ENCODE measurements at regions not wholly inside any gene's neighbourhood (a gene's known extent, or its start where the extent isn't known, plus 50 kb on each side); places are given as distances from the start of the nearest gene placed in this dataset.
"Not testable (repeated sequence)": the region's sequence is repeated elsewhere in the genome, so short reads cannot be mapped to it uniquely, and the experiment has no call there.

GRCh38 chr6:94588301-94588700 is 989.0 kb upstream of the MANEA start:
- TF ChIP-seq CTCF (IDR thresholded peaks at IDR 0.05; ENCODE audit: low read depth, low read length) = no peak
- no peak overlapping the region for H3K4me3 ChIP-seq (ENCODE audit: low read depth, low read length)
- no peaks in the 10 kb centered on the region for H3K4me1 ChIP-seq
- H3K9me3 ChIP-seq = no peaks in the 10 kb centered on the region
- no peaks in the 10 kb centered on the region for H3K27me3 ChIP-seq
- H3K36me3 ChIP-seq = no peaks in the 10 kb centered on the region
- DNase-seq = no peak

DNA sequence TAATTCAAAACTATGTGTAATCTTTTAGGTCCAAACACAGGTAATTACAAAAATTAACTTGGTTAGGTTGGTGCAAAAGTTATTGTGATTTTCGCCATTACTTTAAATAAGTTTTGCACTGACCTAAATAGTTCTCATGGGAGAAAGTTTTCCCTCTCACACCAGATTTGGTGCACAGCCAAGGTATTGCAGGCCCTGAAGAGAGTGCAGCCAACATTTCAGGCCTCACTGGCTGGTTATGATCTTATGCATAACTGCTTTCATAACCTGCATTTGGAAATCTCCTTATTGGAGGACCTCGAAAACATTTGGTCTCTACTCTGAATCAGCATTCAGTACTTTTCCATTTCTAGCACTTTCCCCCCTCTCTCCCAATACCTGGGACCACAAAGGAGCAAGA is 993.1 kb upstream of the MANEA start:
- H3K27me3 ChIP-seq = no peaks in the 10 kb centered on the region
- no peak for TF ChIP-seq CTCF (IDR thresholded peaks at IDR 0.05; ENCODE audit: low read depth, low read length)
- no peaks in the 10 kb centered on the region for H3K9me3 ChIP-seq
- H3K4me3 ChIP-seq (ENCODE audit: low read depth, low read length) = no peak overlapping the region
- no peak for DNase-seq
- H3K36me3 ChIP-seq = no peaks in the 10 kb centered on the region
- H3K4me1 ChIP-seq = no peaks in the 10 kb centered on the region

DNA sequence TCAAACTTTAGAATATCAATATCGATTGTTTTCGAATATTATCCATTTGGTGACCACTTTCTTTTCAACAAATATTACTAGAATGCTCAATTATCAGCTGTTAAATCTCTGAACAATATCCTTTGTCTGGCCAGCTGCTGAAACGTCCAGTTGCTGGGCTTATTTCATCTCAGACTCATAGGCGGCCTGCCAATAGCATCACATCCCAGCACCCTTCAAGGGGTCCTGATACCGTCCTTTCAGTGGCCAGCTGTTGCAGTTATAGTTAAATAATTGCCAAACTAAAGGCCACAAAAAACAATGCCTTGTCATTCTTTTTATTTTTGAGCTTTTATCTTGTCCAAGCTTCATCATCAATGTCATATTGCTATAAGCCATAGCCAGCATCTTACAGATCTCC is 1006.8 kb upstream of the MANEA start:
- no peak for DNase-seq
- Histone ChIP-seq H3K27me3 (no peaks in the 10 kb centered on the region), H3K36me3 (no peaks in the 10 kb centered on the region), H3K4me3 (ENCODE audit: low read depth, low read length) (no peak overlapping the region), H3K4me1 (no peaks in the 10 kb centered on the region), H3K9me3 (no peaks in the 10 kb centered on the region)
- TF ChIP-seq CTCF (IDR thresholded peaks at IDR 0.05; ENCODE audit: low read depth, low read length) = no peak

DNA sequence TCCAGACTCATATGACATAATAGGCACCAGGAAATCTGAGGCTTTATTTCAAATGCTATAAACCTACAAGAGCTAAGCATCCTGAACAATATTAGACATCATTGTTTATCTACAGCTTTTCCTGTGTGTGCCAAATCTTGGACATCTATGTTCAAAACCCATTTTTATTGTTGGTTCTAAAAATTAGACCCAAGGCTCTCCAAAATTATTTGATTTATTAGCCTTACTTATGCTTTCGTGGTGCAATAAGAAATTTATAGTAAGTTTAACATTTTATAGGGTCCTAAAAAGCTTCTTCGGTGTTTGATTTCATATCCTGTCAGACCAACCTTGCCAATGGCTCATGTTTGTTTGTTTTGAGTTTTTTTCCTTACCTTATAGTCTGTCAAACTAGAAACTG is 1014.5 kb upstream of the MANEA start:
- Histone ChIP-seq H3K9me3 (no peaks in the 10 kb centered on the region), H3K4me1 (no peaks in the 10 kb centered on the region), H3K27me3 (no peaks in the 10 kb centered on the region), H3K36me3 (no peaks in the 10 kb centered on the region), H3K4me3 (ENCODE audit: low read depth, low read length) (no peak overlapping the region)
- TF ChIP-seq CTCF (IDR thresholded peaks at IDR 0.05; ENCODE audit: low read depth, low read length) = no peak
- DNase-seq = no peak

GRCh38 chr6:94559829-94560537 is 1017.4 kb upstream of the MANEA start:
- no peak for TF ChIP-seq CTCF (IDR thresholded peaks at IDR 0.05; ENCODE audit: low read depth, low read length)
- H3K4me3 ChIP-seq (ENCODE audit: low read depth, low read length) = no peak overlapping the region
- no peaks in the 10 kb centered on the region for H3K4me1 ChIP-seq
- H3K27me3 ChIP-seq = no peaks in the 10 kb centered on the region
- no peaks in the 10 kb centered on the region for H3K9me3 ChIP-seq
- DNase-seq = no peak
- H3K36me3 ChIP-seq = no peaks in the 10 kb centered on the region

GRCh38 chr6:94557207-94557606 is 1020.1 kb upstream of the MANEA start:
- not testable (repeated sequence) for H3K27me3 ChIP-seq, DNase-seq, H3K36me3 ChIP-seq

More at GRCh38 chr6:94557207-94557606, 1020.1 kb upstream of the MANEA start:
- H3K4me1 ChIP-seq; H3K4me3 ChIP-seq (ENCODE audit: low read depth, low read length); H3K9me3 ChIP-seq: not testable (repeated sequence)

Data from BE2C (cell line).